PC-3 (cell line): ENCODE measurements at regions not wholly inside any gene's neighbourhood (a gene's known extent, or its start where the extent isn't known, plus 50 kb on each side); places are given as distances from the start of the nearest gene placed in this dataset.

Source experiments
- ATAC-seq: fragments of 200-7000 bp; cut with Tn5 transposase; 2 replicates; pipeline ENCODE4 v1.9.1; 2020; ENCODE audit warnings: mild to moderate bottlenecking, moderate library complexity
- BruUV-seq: library from RNA; stranded (reverse); fragments of 400-500 nt; replicated peaks from 2 replicates; lab custom pipeline; 2021; lab: Mats Ljungman, UMichigan
- CTCF ChIA-PET: fragments of 300-600 bp; sonication (Branson Sonifier 250); formaldehyde crosslinking; loops from one replicate; lab custom pipeline; 2022; ENCODE audit warnings: antibody characterized with exemption; lab: Charles Lee
- POLR2A ChIA-PET: fragments of 300-600 bp; sonication (Branson Sonifier 250); formaldehyde crosslinking; loops from one replicate; lab custom pipeline; 2022; ENCODE audit warnings: antibody characterized with exemption; ENCODE audit not compliant: unreplicated experiment; lab: Charles Lee
- DNase-seq: peaks from one replicate; pipeline ENCODE4 v3.0.0-alpha.2; 2015
- H2AFZ ChIP-seq: fragments of 300-600 bp; sonication (generic); 2 replicates; pipeline ENCODE4 v1.6.0; 2016; ENCODE audit warnings: antibody characterized with exemption, low read length
- H3F3A ChIP-seq: fragments of 300-600 bp; sonication (generic); one replicate; pipeline ENCODE4 v1.6.0; 2017; ENCODE audit warnings: antibody characterized with exemption, low read length, control low read depth, mild to moderate bottlenecking; ENCODE audit not compliant: unreplicated experiment
- H3K27ac ChIP-seq: fragments of 300-600 bp; sonication (generic); 2 replicates; pipeline ENCODE4 v1.5.1; 2016; ENCODE audit warnings: mild to moderate bottlenecking, low read length
- H3K27me3 ChIP-seq: fragments of 300-600 bp; sonication (generic); 2 replicates; pipeline ENCODE4 v1.6.1; 2016; ENCODE audit warnings: low read length, mixed read lengths
- H3K36me3 ChIP-seq: fragments of 300-600 bp; sonication (generic); 2 replicates; pipeline ENCODE4 v1.6.1; 2016; ENCODE audit warnings: low read depth, mixed run types, low read length, mixed read lengths
- H3K4me1 ChIP-seq: fragments of 300-600 bp; sonication (generic); 2 replicates; pipeline ENCODE4 v1.5.1; 2016; ENCODE audit warnings: low read length; ENCODE audit not compliant: insufficient read depth
- H3K4me2 ChIP-seq: fragments of 300-600 bp; sonication (generic); 2 replicates; pipeline ENCODE4 v1.6.0; 2016; ENCODE audit warnings: low read length
- H3K4me3 ChIP-seq: fragments of 300-600 bp; sonication (generic); 2 replicates; pipeline ENCODE4 v1.5.1; 2016; ENCODE audit warnings: mild to moderate bottlenecking, low read length, mixed read lengths
- H3K79me2 ChIP-seq: fragments of 300-600 bp; sonication (generic); 2 replicates; pipeline ENCODE4 v1.6.1; 2017; ENCODE audit warnings: low read length, mixed read lengths
- H3K9ac ChIP-seq: fragments of 300-600 bp; sonication (generic); 2 replicates; pipeline ENCODE4 v1.6.0; 2016; ENCODE audit warnings: mild to moderate bottlenecking, low read length
- H3K9me2 ChIP-seq: fragments of 300-600 bp; sonication (generic); replicated peaks from 2 replicates; pipeline ENCODE4 v1.6.1; 2016; ENCODE audit warnings: mixed run types, low read length, mixed read lengths
- H3K9me3 ChIP-seq: fragments of 300-600 bp; sonication (generic); 2 replicates; pipeline ENCODE4 v1.6.1; 2016; ENCODE audit warnings: low read length, mixed read lengths
- H4K20me1 ChIP-seq: fragments of 300-600 bp; sonication (generic); 2 replicates; pipeline ENCODE4 v1.6.1; 2016; ENCODE audit warnings: low read length, mixed read lengths
- CTCF ChIP-seq: fragments of 300-600 bp; sonication (generic); conservative IDR thresholded peaks from 2 replicates; pipeline ENCODE4 v1.5.1; 2017; ENCODE audit warnings: antibody characterized with exemption, low read depth, mild to moderate bottlenecking, low read length
- EZH2 ChIP-seq: fragments of 300-600 bp; sonication (generic); IDR thresholded peaks from one replicate; pipeline ENCODE4 v1.6.1; 2017; ENCODE audit warnings: antibody characterized with exemption, mild to moderate bottlenecking, low read length; ENCODE audit not compliant: unreplicated experiment
- EZH2phosphoT487 ChIP-seq: fragments of 300-600 bp; sonication (generic); IDR thresholded peaks from 2 replicates; pipeline ENCODE4 v1.6.1; 2018; ENCODE audit warnings: mild to moderate bottlenecking, antibody characterized with exemption, low read length, borderline replicate concordance
- intact Hi-C: fragments of 100-400 bp; cut with micrococcal nuclease; formaldehyde crosslinking; loops from 2 replicates; pipeline ENCODE4 v1.9.0; 2023

- no TSS peak for BruUV-seq
Measured at GRCh38 chr9:19941874-19942273, 153.0 kb upstream of the SLC24A2 start.

GRCh38 chr9:19940811-19941535 lies 152.1 kb upstream of the SLC24A2 start:
- BruUV-seq = no TSS peak
- Histone ChIP-seq H3K27ac (no peak overlapping the region), H2AFZ (no peak overlapping the region), H3K4me2 (no peak overlapping the region), H3K27me3 (peaks cover 23% of the 10 kb centered on the region), H4K20me1 (no peaks in the 10 kb centered on the region), H3K4me3 (no peak overlapping the region), H3K9ac (no peak overlapping the region), H3K9me2 (no peaks in the 10 kb centered on the region), H3K79me2 (no peaks in the 10 kb centered on the region), H3K9me3 (no peaks in the 10 kb centered on the region), H3K4me1 (no peaks in the 10 kb centered on the region), H3K36me3 (no peaks in the 10 kb centered on the region), H3F3A (no peaks in the 10 kb centered on the region)
- ATAC-seq = no peak
- ChIA-PET CTCF (no interaction called here), POLR2A (no interaction called here)
- intact Hi-C loops = no loop called here
- DNase-seq = no peak
- no peak for TF ChIP-seq EZH2phosphoT487
- no peak for TF ChIP-seq CTCF
- TF ChIP-seq EZH2 = no peak

More at GRCh38 chr9:19941874-19942273, 153.0 kb upstream of the SLC24A2 start:
- DNase-seq = no peak
- H3K27ac ChIP-seq = no peak overlapping the region
- ChIA-PET POLR2A (no interaction called here), CTCF (no interaction called here)
- H3K4me1 ChIP-seq = no peaks in the 10 kb centered on the region
- ATAC-seq = no peak
- H3K9ac ChIP-seq = no peak overlapping the region
- H3K36me3 ChIP-seq = no peaks in the 10 kb centered on the region
- H3K9me3 ChIP-seq = no peaks in the 10 kb centered on the region
- H3K79me2 ChIP-seq = no peaks in the 10 kb centered on the region
- H3K27me3 ChIP-seq = peaks cover 23% of the 10 kb centered on the region
- H3K9me2 ChIP-seq = no peaks in the 10 kb centered on the region
- H2AFZ ChIP-seq = no peak overlapping the region
- intact Hi-C loops = no loop called here
- no peak for TF ChIP-seq CTCF
- TF ChIP-seq EZH2 = no peak
- TF ChIP-seq EZH2phosphoT487 = no peak
- no peaks in the 10 kb centered on the region for H4K20me1 ChIP-seq
- no peaks in the 10 kb centered on the region for H3F3A ChIP-seq
- no peak overlapping the region for H3K4me3 ChIP-seq
- no peak overlapping the region for H3K4me2 ChIP-seq

DNA sequence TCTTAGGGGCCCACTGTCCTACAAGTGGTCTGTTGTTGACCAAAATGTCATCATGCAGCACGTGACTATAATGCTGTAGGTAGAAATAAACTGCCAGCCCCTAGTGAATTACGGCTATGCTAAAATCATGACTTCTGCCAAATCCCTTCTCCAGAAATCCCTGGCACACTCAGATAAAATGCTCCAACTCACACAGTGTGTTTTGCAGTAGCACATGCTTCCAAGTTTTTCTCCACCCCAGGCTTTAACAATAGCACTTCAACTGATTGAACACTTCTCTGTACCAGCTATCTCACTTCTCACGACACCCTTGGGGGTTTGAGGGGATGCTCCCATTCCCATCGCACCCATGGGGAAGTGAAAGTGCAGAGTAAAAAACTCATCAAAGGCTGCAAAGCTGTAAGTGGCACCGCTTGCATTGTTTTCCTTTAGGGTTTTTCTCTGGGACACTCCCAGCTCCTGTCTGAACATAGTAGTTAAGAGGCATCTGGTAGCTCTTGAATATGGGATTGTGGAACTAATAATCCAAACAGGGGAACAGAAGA lies 151.0 kb upstream of the SLC24A2 start:
- H3K9me3 ChIP-seq = no peaks in the 10 kb centered on the region
- no peaks in the 10 kb centered on the region for H3F3A ChIP-seq
- ChIA-PET CTCF (no interaction called here), POLR2A (no interaction called here)
- ATAC-seq (no peak), DNase-seq (no peak)
- intact Hi-C loops = no loop called here
- H3K36me3 ChIP-seq = no peaks in the 10 kb centered on the region
- H3K4me2 ChIP-seq = no peak overlapping the region
- TF ChIP-seq EZH2 (no peak), CTCF (no peak), EZH2phosphoT487 (no peak)
- no peak overlapping the region for H3K27ac ChIP-seq
- H3K4me3 ChIP-seq = no peak overlapping the region
- no peaks in the 10 kb centered on the region for H4K20me1 ChIP-seq
- H2AFZ ChIP-seq = no peak overlapping the region
- no TSS peak for BruUV-seq
- peaks cover 13% of the 10 kb centered on the region for H3K27me3 ChIP-seq
- no peaks in the 10 kb centered on the region for H3K4me1 ChIP-seq
- H3K9ac ChIP-seq = no peak overlapping the region
- H3K9me2 ChIP-seq = no peaks in the 10 kb centered on the region
- no peaks in the 10 kb centered on the region for H3K79me2 ChIP-seq
